Coronary artery (tissue), 2 donors: ENCODE measurements at regions not wholly inside any gene's neighbourhood (a gene's known extent, or its start where the extent isn't known, plus 50 kb on each side); places are given as distances from the start of the nearest gene placed in this dataset.
"Not testable (repeated sequence)": the region's sequence is repeated elsewhere in the genome, so short reads cannot be mapped to it uniquely, and the experiment has no call there.

Experiments used
- DNase-seq: peaks from one replicate; pipeline ENCODE4 v3.0.0-alpha.2; 2017; ENCODE audit warnings: low spot score
- H3K27ac ChIP-seq, 2 donors: fragments of 200-600 bp; sonication (generic); one replicate each; pipeline ENCODE4 v1.5.1; 2016 to 2019
- H3K4me3 ChIP-seq: fragments of 200-600 bp; sonication (generic); 2 replicates; pipeline ENCODE4 v1.5.1; 2016; ENCODE audit warnings: mild to moderate bottlenecking, moderate library complexity
- CTCF ChIP-seq: fragments of 200-600 bp; sonication (generic); IDR thresholded peaks from one replicate; pipeline ENCODE4 v1.5.1; 2019; ENCODE audit warnings: antibody characterized with exemption

- no peak for DNase-seq
- Histone ChIP-seq H3K4me3 (no peak overlapping the region), H3K27ac (peak overlapping the region in 1 of 2 donors; percentile 1)
- no peak for TF ChIP-seq CTCF
Measured at GRCh38 chr7:53111031-53111430, 75.6 kb downstream of the POM121L12 start.

GRCh38 chr7:53113424-53113823 is 78.0 kb downstream of the POM121L12 start:
- no peak overlapping the region for H3K27ac ChIP-seq
- no peak for DNase-seq
- TF ChIP-seq CTCF = no peak
- no peak overlapping the region for H3K4me3 ChIP-seq

GRCh38 chr7:53119514-53119941 is 84.1 kb downstream of the POM121L12 start:
- Histone ChIP-seq H3K4me3 (no peak overlapping the region), H3K27ac (peak overlapping the region in 1 of 2 donors; percentile 77)
- TF ChIP-seq CTCF = no peak
- DNase-seq = no peak

- TF ChIP-seq CTCF = no peak
- no peak overlapping the region for H3K4me3 ChIP-seq
Measured at GRCh38 chr7:53121374-53121773, 85.9 kb downstream of the POM121L12 start.

GRCh38 chr7:53131697-53132096 is 96.3 kb downstream of the POM121L12 start:
- H3K4me3 ChIP-seq = no peak overlapping the region

More at GRCh38 chr7:53121374-53121773, 85.9 kb downstream of the POM121L12 start:
- H3K27ac ChIP-seq = no peak overlapping the region
- no peak for DNase-seq

GRCh38 chr7:53151496-53151895 is 116.1 kb downstream of the POM121L12 start:
- Histone ChIP-seq H3K4me3 (no peak overlapping the region), H3K27ac (no peak overlapping the region)
- no peak for TF ChIP-seq CTCF
- DNase-seq = no peak

More at GRCh38 chr7:53131697-53132096, 96.3 kb downstream of the POM121L12 start:
- H3K27ac ChIP-seq = no peak overlapping the region
- DNase-seq = no peak
- no peak for TF ChIP-seq CTCF

- not testable (repeated sequence) for H3K4me3 ChIP-seq, DNase-seq, H3K27ac ChIP-seq
Measured at GRCh38 chr7:53187184-53187583, 151.8 kb downstream of the POM121L12 start.
